ENCODE measurements at regions not wholly inside any gene's neighbourhood (a gene's known extent, or its start where the extent isn't known, plus 50 kb on each side); places are given as distances from the start of the nearest gene placed in this dataset.

GRCh38 chr3:5384557-5385236, 197.2 kb downstream of the EDEM1 start:
- Histone ChIP-seq H3K27me3 (ENCODE audit: control insufficient read depth, insufficient read depth, low read length) (no peaks in the 10 kb centered on the region), H3K36me3 (ENCODE audit: control insufficient read depth, insufficient read depth, low read length) (no peaks in the 10 kb centered on the region), H3K4me3 (ENCODE audit: low read depth, low read length) (no peak overlapping the region)
- no peak for TF ChIP-seq CTCF (IDR thresholded peaks at IDR 0.05; ENCODE audit: insufficient read depth, low read depth, low read length)
- POLR2A ChIA-PET: no interaction called here
- CTCF ChIA-PET: no interaction called here
- DNase-seq (ENCODE audit: low read depth): no peak

GRCh38 chr3:5388091-5388490, 200.6 kb downstream of the EDEM1 start:
- Histone ChIP-seq H3K4me3 (ENCODE audit: low read depth, low read length) (no peak overlapping the region), H3K27me3 (ENCODE audit: control insufficient read depth, insufficient read depth, low read length) (no peaks in the 10 kb centered on the region), H3K36me3 (ENCODE audit: control insufficient read depth, insufficient read depth, low read length) (no peaks in the 10 kb centered on the region)
- no peak for TF ChIP-seq CTCF (IDR thresholded peaks at IDR 0.05; ENCODE audit: insufficient read depth, low read depth, low read length)
- ChIA-PET POLR2A (no interaction called here), CTCF (no interaction called here)
- no peak for DNase-seq (ENCODE audit: low read depth)

- ChIA-PET CTCF (no interaction called here), POLR2A (no interaction called here)
- no peak overlapping the region for H3K4me3 ChIP-seq (ENCODE audit: low read depth, low read length)
- DNase-seq (ENCODE audit: low read depth): no peak
- no peaks in the 10 kb centered on the region for H3K27me3 ChIP-seq (ENCODE audit: control insufficient read depth, insufficient read depth, low read length)
- no peak for TF ChIP-seq CTCF (IDR thresholded peaks at IDR 0.05; ENCODE audit: insufficient read depth, low read depth, low read length)
- no peaks in the 10 kb centered on the region for H3K36me3 ChIP-seq (ENCODE audit: control insufficient read depth, insufficient read depth, low read length)
Measured at GRCh38 chr3:5389057-5389456, 201.6 kb downstream of the EDEM1 start.

GRCh38 chr3:5390221-5390620, 202.7 kb downstream of the EDEM1 start:
- DNase-seq (ENCODE audit: low read depth): no peak
- no peaks in the 10 kb centered on the region for H3K27me3 ChIP-seq (ENCODE audit: control insufficient read depth, insufficient read depth, low read length)
- H3K4me3 ChIP-seq (ENCODE audit: low read depth, low read length): no peak overlapping the region
- H3K36me3 ChIP-seq (ENCODE audit: control insufficient read depth, insufficient read depth, low read length): no peaks in the 10 kb centered on the region
- ChIA-PET POLR2A (no interaction called here), CTCF (no interaction called here)
- no peak for TF ChIP-seq CTCF (IDR thresholded peaks at IDR 0.05; ENCODE audit: insufficient read depth, low read depth, low read length)

- DNase-seq (ENCODE audit: low read depth): no peak
- POLR2A ChIA-PET: no interaction called here
- no peak for TF ChIP-seq CTCF (IDR thresholded peaks at IDR 0.05; ENCODE audit: insufficient read depth, low read depth, low read length)
- H3K4me3 ChIP-seq (ENCODE audit: low read depth, low read length): no peak overlapping the region
- no peaks in the 10 kb centered on the region for H3K36me3 ChIP-seq (ENCODE audit: control insufficient read depth, insufficient read depth, low read length)
- CTCF ChIA-PET: no interaction called here
- H3K27me3 ChIP-seq (ENCODE audit: control insufficient read depth, insufficient read depth, low read length): no peaks in the 10 kb centered on the region
Measured at GRCh38 chr3:5390936-5391625, 203.6 kb downstream of the EDEM1 start.

Data from BJ (cell line).